NT2/D1 (cell line): ENCODE measurements at regions not wholly inside any gene's neighbourhood (a gene's known extent, or its start where the extent isn't known, plus 50 kb on each side); places are given as distances from the start of the nearest gene placed in this dataset.

Source experiments
- YY1 ChIP-seq: IDR thresholded peaks from 2 replicates; pipeline ENCODE4 v1.6.1; 2011; ENCODE audit not compliant: insufficient read length, insufficient read depth
- ZNF274 ChIP-seq: IDR thresholded peaks from 2 replicates; pipeline ENCODE4 v1.6.1; 2011; ENCODE audit warnings: mild to moderate bottlenecking, low read depth, low read length

GRCh38 chr1:234782791-234783190 lies 172.8 kb upstream of the IRF2BP2 start:
- no peak for TF ChIP-seq ZNF274
- no peak for TF ChIP-seq YY1
